GM12878 (cell line): ENCODE measurements at regions not wholly inside any gene's neighbourhood (a gene's known extent, or its start where the extent isn't known, plus 50 kb on each side); places are given as distances from the start of the nearest gene placed in this dataset.

ENCODE experiments used
- ATAC-seq: fragments of 200-7000 bp; cut with Tn5 transposase; 3 replicates; pipeline ENCODE4 v1.9.1; 2020; ENCODE audit warnings: mild to moderate bottlenecking, moderate library complexity
- BruUV-seq: library from RNA; stranded (reverse); fragments of 400-500 nt; replicated peaks from 2 replicates; lab custom pipeline; 2021; lab: Mats Ljungman, UMichigan
- CTCF ChIA-PET: fragments of 300-600 bp; sonication (Branson Sonifier 250); formaldehyde crosslinking; extraction: SDS; loops from one replicate; lab custom pipeline; 2021; ENCODE audit warnings: inconsistent platforms; lab: Yijun Ruan, JAX
- POLR2A ChIA-PET: fragments of 350-600 bp; formaldehyde crosslinking; extraction: SDS; loops from one replicate; lab custom pipeline; 2021; ENCODE audit warnings: inconsistent platforms; lab: Charles Lee
- RAD21 ChIA-PET: fragments of 300-600 bp; sonication (Branson Sonifier 250); formaldehyde crosslinking; loops from one replicate; lab custom pipeline; 2023; ENCODE audit warnings: antibody characterized with exemption; ENCODE audit not compliant: unreplicated experiment; lab: Charles Lee
- SMC1A ChIA-PET: fragments of 300-600 bp; sonication (Branson Sonifier 250); formaldehyde crosslinking; loops from one replicate; lab custom pipeline; 2023; ENCODE audit not compliant: unreplicated experiment, uncharacterized antibody; lab: Charles Lee
- DNase-seq: peaks from one replicate; pipeline ENCODE4 v3.0.0-alpha.2; 2011; ENCODE audit warnings: low read depth, low spot score
- FAIRE-seq: peaks from 3 replicates; lab custom pipeline; 2011; peaks lifted over from hg19 to GRCh38; lab: Jason Lieb, UNC
- H2AFZ ChIP-seq: 2 replicates; pipeline ENCODE4 v1.6.0; 2011; ENCODE audit warnings: low read depth, low read length, control low read depth; ENCODE audit not compliant: control insufficient read depth
- H3K27ac ChIP-seq: 2 replicates; pipeline ENCODE4 v1.5.1; 2011; ENCODE audit warnings: control low read depth; ENCODE audit not compliant: control insufficient read depth, insufficient read depth
- H3K27me3 ChIP-seq, 2 experiments: replicated peaks in 1 of 2; 2 replicates each; pipeline versions ENCODE4 v1.6.0 to v1.6.1; 2011; ENCODE audit warnings: low read length in 1 of 2; ENCODE audit not compliant: control insufficient read depth in 2 of 2, insufficient read depth in 2 of 2
- H3K36me3 ChIP-seq, 2 experiments: 2 replicates each; pipeline ENCODE4 v1.5.1; 2011; ENCODE audit warnings: low read length in 1 of 2; ENCODE audit not compliant: control insufficient read depth in 2 of 2, insufficient read depth in 2 of 2
- H3K4me1 ChIP-seq: 2 replicates; pipeline ENCODE4 v1.6.1; 2011; ENCODE audit warnings: mild to moderate bottlenecking, low read length, moderate library complexity, mixed read lengths; ENCODE audit not compliant: control insufficient read depth, insufficient read depth
- H3K4me2 ChIP-seq: 2 replicates; pipeline ENCODE4 v1.6.0; 2011; ENCODE audit warnings: control low read depth; ENCODE audit not compliant: control insufficient read depth, insufficient read depth
- H3K4me3 ChIP-seq: fragments of 200-600 bp; sonication (generic); 2 replicates; pipeline ENCODE4 v1.5.1; 2016
- H3K79me2 ChIP-seq: 2 replicates; pipeline ENCODE4 v1.6.0; 2011; ENCODE audit warnings: low read length; ENCODE audit not compliant: control insufficient read depth, insufficient read depth
- H3K9ac ChIP-seq: 2 replicates; pipeline ENCODE4 v1.8.0; 2011; ENCODE audit warnings: low read length, control low read depth, mixed read lengths; ENCODE audit not compliant: control insufficient read depth, insufficient read depth
- H3K9me3 ChIP-seq: replicated peaks from 3 replicates; pipeline ENCODE4 v1.5.1; 2011; ENCODE audit warnings: mild to moderate bottlenecking, low read length; ENCODE audit not compliant: control insufficient read depth, insufficient read depth
- H4K20me1 ChIP-seq: 2 replicates; pipeline ENCODE4 v1.6.0; 2011; ENCODE audit not compliant: control insufficient read depth, insufficient read depth
- ATF3 ChIP-seq: IDR thresholded peaks from 2 replicates; pipeline ENCODE4 v1.6.1; 2011; ENCODE audit warnings: low read depth, mild to moderate bottlenecking, low read length, moderate library complexity, borderline replicate concordance; ENCODE audit errors: extremely low read depth
- CHD4 ChIP-seq: fragments of 200-600 bp; sonication (generic); IDR thresholded peaks from 2 replicates; pipeline ENCODE4 v1.6.1; 2016; ENCODE audit warnings: mild to moderate bottlenecking
- EGR1 ChIP-seq, 2 experiments: IDR thresholded peaks; 1 replicate in 1 of 2; 2 replicates in 1 of 2; pipeline ENCODE4 v1.6.1; 2011 to 2012; ENCODE audit warnings: low read depth in 2 of 2, low read length in 2 of 2, borderline replicate concordance in 1 of 2, mild to moderate bottlenecking in 1 of 2, moderate library complexity in 1 of 2
- ESRRA ChIP-seq: IDR thresholded peaks from 2 replicates; pipeline ENCODE4 v1.6.1; 2012; ENCODE audit warnings: mild to moderate bottlenecking, low read length, improper control_type of control experiment
- PML ChIP-seq: IDR thresholded peaks from 2 replicates; pipeline ENCODE4 v1.6.1; 2012; ENCODE audit warnings: low read length, inconsistent platforms
- POLR2AphosphoS2 ChIP-seq: IDR thresholded peaks from 2 replicates; pipeline ENCODE4 v1.6.1; 2011; ENCODE audit warnings: low read depth, mild to moderate bottlenecking, low read length, improper control_type of control experiment, moderate library complexity
- RELA ChIP-seq: fragments of 450-650 bp; IDR thresholded peaks from 2 replicates; pipeline ENCODE4 v1.8.0; 2014; ENCODE audit warnings: borderline replicate concordance; ENCODE audit not compliant: partially characterized antibody
- RUNX3 ChIP-seq: IDR thresholded peaks from 2 replicates; pipeline ENCODE4 v1.6.1; 2012; ENCODE audit warnings: low read length, inconsistent platforms
- SREBF2 ChIP-seq: IDR thresholded peaks from 2 replicates; pipeline ENCODE4 v1.6.1; 2012; ENCODE audit warnings: mild to moderate bottlenecking, low read length
- STAT3 ChIP-seq: IDR thresholded peaks from 2 replicates; pipeline ENCODE4 v1.6.1; 2011; ENCODE audit warnings: low read depth, low read length, improper control_type of control experiment
- ZBTB11 ChIP-seq: fragments of 450-650 bp; formaldehyde crosslinking; IDR thresholded peaks from 2 replicates; pipeline ENCODE4 v1.5.0; 2022; ENCODE audit warnings: mild to moderate bottlenecking, missing genetic modification characterization
- ZNF24 ChIP-seq: fragments of 450-650 bp; IDR thresholded peaks from 2 replicates; pipeline ENCODE4 v1.6.1; 2017; ENCODE audit warnings: antibody characterized with exemption, mild to moderate bottlenecking
- WGBS: methylation state at CpG from one replicate; pipeline ENCODE4 v1.1.6; 2016; ENCODE audit warnings: low lambda C conversion rate; ENCODE audit not compliant: insufficient replicate concordance, insufficient coverage; ENCODE audit errors: missing lambda C conversion rate; 5-methylcytosine and 5-hydroxymethylcytosine counted together
- in situ Hi-C: fragments of 300-500 bp; cut with MboI; formaldehyde crosslinking; loops from 9 replicates; pipeline ENCODE4 v1.14.3; 2018; ENCODE audit warnings: mixed read lengths
- intact Hi-C: fragments of 100-400 bp; cut with micrococcal nuclease; formaldehyde crosslinking; loops from one replicate; pipeline ENCODE4 v1.14.2; 2022; ENCODE audit not compliant: unreplicated experiment

- TF ChIP-seq PML (0 out of 2 replicates have a peak, but pooled peaks have one; percentile 37), ZNF24 (0 out of 2 replicates have a peak, but pooled peaks have one; percentile 24), RUNX3 (peak; percentile 25)
These were observed 166.6 kb downstream of the KLF12 start (continued) for GRCh38 chr13:73967397-73968165.

GRCh38 chr13:73966331-73966730 is 167.9 kb downstream of the KLF12 start:
- FAIRE-seq (no peak), DNase-seq (no peak), ATAC-seq (no peak)
- CTCF ChIA-PET, result interaction anchor here (0.6 to 1.7 kb wide), 3 partner anchors 51 to 130 kb away, joined by 3 to 4 read pairs (median 3); no protein-coding TSS in a partner anchor
- Histone ChIP-seq H3K4me2 (no peak overlapping the region), H3K79me2 (peaks cover 2% of the 10 kb centered on the region; the same call in 1 of the 2 replicates), H2AFZ (no peak overlapping the region), H3K9me3 (peaks cover 1% of the 10 kb centered on the region; the same call in 1 of the 3 replicates), H3K27ac (no peak overlapping the region), H3K36me3 (no peaks in the 10 kb centered on the region), H4K20me1 (no peaks in the 10 kb centered on the region), H3K9ac (no peak overlapping the region), H3K4me1 (peaks cover 18% of the 10 kb centered on the region), H3K27me3 (no peaks in the 10 kb centered on the region), H3K4me3 (no peak overlapping the region)
- POLR2A ChIA-PET, result no interaction called here
- RAD21 ChIA-PET, result interaction anchor here (1.0 to 1.3 kb wide), 2 partner anchors 32 to 75 kb away, joined by 3 read pairs; no protein-coding TSS in a partner anchor
- TF ChIP-seq CHD4, result no peak
- intact Hi-C loops (loop anchor here (5.0 to 10.0 kb wide), 2 partner anchors 114 to 168 kb away; partner anchors contain the start of gene KLF12), in situ Hi-C loops (no loop called here)
- SMC1A ChIA-PET, result interaction anchor here (0.7 to 4.2 kb wide), 8 partner anchors 11 to 129 kb away, joined by 3 to 22 read pairs (median 4); no protein-coding TSS in a partner anchor
- BruUV-seq, result no TSS peak

- BruUV-seq, result no TSS peak
- Histone ChIP-seq H2AFZ (no peak overlapping the region), H3K79me2 (peaks cover 3% of the 10 kb centered on the region; the same call in 1 of the 2 replicates), H3K9me3 (no peaks in the 10 kb centered on the region), H3K4me1 (peaks cover 7% of the 10 kb centered on the region), H3K27ac (no peak overlapping the region), H4K20me1 (no peaks in the 10 kb centered on the region), H3K27me3 (no peaks in the 10 kb centered on the region), H3K4me2 (no peak overlapping the region), H3K4me3 (no peak overlapping the region), H3K9ac (no peak overlapping the region), H3K36me3 (no peaks in the 10 kb centered on the region)
- ChIA-PET RAD21 (no interaction called here), CTCF (no interaction called here), SMC1A (no interaction called here), POLR2A (no interaction called here)
- intact Hi-C loops, result loop anchor here (10.0 kb wide), 1 partner anchor 173 kb away; the partner anchor contains the start of gene KLF12
- no peak for DNase-seq
- in situ Hi-C loops, result no loop called here
- ATAC-seq, result no peak
- 70% methylated on average over 5 of the region's 5 CpGs for WGBS
- FAIRE-seq, result no peak
- no peak for TF ChIP-seq POLR2AphosphoS2
- TF ChIP-seq ATF3, result no peak
- TF ChIP-seq ESRRA, result no peak
- no peak for TF ChIP-seq STAT3
- no peak for TF ChIP-seq RELA
- no peak for TF ChIP-seq EGR1 (IDR thresholded peaks at IDR 0.05; ENCODE audit: borderline replicate concordance in 1 of 2, low read depth in 2 of 2, low read length in 2 of 2)
- no peak for TF ChIP-seq ZBTB11 (CRISPR knock-in tag)
- no peak for TF ChIP-seq SREBF2
These were observed 171.9 kb downstream of the KLF12 start for GRCh38 chr13:73962284-73962683.
